DMS79 (cell line): ENCODE measurements at regions not wholly inside any gene's neighbourhood (a gene's known extent, or its start where the extent isn't known, plus 50 kb on each side); places are given as distances from the start of the nearest gene placed in this dataset.
"Not testable (repeated sequence)": the region's sequence is repeated elsewhere in the genome, so short reads cannot be mapped to it uniquely, and the experiment has no call there.

ENCODE experiments used
- DNase-seq: peaks from one replicate; lab custom pipeline; 2025; lab: John Stamatoyannopoulos, UW

DNA sequence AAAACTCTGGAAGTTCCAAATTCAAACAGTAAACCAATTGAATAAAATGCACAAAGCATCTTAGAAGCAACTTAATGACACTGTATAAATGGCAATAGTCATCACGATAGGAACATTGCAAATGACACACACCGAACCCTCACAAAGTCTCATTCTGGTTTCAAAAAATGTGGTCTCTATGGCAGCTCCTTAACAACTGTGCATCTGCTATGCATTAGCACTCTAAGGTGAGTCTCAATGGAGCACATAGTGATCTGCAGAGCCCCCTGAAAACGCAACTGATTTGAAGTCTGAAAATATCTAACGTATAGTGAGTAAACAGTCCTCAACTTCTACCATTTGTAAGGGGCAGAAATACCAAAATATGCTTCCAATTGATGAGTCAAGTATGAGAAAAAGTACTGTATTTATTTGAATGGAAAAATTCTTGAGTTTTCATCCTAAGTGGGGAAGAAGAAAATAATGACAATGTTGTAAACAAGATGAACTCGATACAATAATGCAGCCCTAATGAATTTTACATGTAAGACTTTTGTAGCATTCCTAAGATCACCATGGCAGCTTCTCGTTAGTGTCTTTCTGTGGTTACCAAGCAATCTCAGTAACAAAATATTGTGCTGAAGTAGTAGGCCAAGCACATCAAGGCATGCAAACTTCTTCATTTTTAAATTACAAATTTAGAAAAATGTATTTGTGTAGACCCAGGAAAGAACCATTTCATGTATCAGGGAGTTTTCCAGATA, 517.5 kb upstream of the FAM174A start:
- DNase-seq = no peak

GRCh38 chr5:100013305-100013704, 521.9 kb upstream of the FAM174A start:
- not testable (repeated sequence) for DNase-seq

DNA sequence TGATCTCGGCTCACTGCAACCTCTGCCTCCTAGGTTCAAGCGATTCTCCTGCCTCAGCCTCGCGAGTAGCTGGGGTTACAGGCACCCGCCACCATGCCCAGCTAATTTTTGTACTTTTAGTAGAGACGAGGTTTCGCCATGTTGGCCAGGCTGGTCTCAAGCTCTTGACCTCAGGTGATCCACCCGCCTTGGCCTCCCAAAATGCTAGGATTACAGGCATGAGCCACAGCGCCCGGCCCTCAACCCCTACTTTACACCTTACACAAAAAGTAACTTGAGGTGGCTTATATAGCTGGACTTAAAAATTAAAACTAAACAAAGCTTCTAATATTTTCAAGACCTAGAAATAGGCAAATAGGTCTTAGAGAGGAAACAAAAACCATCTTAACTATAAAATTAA, 524.0 kb upstream of the FAM174A start:
- not testable (repeated sequence) for DNase-seq

- DNase-seq = no peak
Observed at GRCh38 chr5:100004969-100005368, 530.2 kb upstream of the FAM174A start.

DNA sequence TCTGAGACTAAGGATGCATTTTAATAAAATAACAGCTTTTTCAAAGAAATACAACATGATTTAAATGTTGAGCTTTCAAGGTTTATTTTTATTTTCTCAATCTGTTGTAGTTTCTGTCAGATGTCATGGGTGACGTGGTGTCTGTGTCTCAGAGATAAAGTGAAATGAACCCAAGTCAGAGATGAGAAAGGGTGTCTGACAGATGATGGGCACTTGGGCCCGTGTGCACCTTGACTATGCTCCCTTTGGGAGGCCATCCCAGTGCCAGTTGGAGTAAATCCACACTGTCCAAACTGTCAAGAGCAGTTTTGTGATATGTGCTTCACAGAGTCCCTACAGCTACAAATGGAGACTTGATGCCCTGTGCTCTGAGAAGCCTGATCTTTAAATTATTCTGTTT, 536.9 kb upstream of the FAM174A start:
- DNase-seq = no peak

DNA sequence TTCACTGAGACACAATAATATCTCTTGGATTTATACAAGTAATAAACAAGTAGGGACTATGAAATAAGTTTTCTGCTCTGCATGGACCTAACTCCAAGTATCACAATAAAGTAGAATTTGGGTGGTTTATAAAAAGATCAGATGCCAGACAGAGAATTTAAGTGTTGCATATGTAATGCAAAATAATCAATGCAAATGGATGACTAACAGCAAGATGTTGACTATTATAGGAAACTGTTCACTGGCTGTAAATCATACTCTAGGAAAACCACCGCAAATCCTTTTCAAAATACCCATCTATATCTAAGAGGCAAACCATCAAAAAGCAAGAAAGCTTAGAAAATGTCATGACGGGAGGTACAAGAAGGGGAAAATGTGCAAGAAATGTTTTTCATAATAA, 539.8 kb upstream of the FAM174A start:
- no peak for DNase-seq

GRCh38 chr5:99973779-99974178, 561.4 kb upstream of the FAM174A start:
- DNase-seq = no peak

DNA sequence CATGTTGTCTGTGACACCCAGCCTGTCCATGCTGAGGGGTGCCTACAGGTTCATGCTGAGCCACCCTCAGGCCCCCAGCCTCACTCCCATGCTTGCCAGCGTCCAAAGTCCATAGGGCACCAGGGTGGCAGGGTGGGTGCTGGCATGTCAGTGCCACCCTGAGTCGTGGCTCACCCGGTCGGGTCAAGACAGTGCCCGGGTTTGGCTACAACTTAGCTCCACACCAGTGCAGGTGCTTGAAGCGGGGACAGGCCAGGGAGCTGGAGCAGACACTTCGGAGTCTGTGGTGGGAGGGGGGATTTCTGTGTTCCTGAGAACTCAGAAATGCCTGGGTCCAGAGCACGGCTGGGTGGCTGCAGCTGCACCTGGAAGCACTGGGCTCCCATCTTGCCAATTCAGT, 579.2 kb upstream of the FAM174A start:
- DNase-seq = no peak

- no peak for DNase-seq
Observed at GRCh38 chr5:99955006-99955405, 580.2 kb upstream of the FAM174A start.

DNA sequence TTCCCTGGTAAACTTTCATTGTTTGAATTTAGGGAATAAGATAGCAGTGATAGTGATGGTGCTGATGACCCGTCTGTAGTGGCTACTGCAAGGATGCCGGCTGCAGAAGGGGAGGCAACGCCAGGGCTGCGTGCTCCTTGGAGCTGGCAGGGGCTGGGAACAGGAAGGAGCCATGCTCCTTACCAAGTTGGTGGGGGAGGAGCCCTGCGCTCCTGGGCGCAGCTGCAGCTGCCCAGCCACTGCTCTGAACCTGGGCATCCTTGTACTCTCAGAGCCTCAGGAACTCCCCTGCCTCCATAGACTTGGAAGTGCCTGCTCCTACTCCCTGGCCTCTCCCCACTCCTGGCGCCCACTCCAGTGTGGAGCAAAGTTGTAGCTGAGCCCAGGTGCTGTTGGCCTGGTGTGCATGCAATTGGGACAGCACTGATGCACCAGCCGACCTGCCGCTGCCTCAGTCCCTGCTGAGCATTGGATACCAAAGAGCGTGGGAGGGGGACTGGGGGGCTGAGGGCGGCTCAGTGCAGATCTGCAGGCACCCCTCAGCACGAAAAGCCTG, 585.1 kb upstream of the FAM174A start:
- DNase-seq = no peak

DNA sequence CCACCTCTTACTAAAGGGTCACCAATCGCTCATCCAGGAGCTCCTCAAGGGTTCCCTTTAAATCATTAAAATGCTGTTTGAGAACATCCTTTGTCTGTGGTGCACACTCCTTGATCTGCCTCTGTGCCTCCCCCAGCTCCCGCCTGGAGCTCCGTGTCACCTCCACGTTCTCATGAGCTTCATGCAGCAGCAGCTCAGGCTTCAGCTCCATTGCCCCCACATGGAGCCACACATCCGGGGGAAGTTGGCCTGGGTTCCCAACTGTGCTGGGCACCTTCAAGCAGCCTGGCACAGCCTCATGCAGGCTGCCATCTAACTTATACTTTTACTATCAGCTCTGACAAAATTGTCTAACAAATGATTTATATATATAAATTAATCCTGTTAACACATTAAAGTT, 585.8 kb upstream of the FAM174A start:
- DNase-seq = no peak

GRCh38 chr5:99948850-99949249, 586.3 kb upstream of the FAM174A start:
- no peak for DNase-seq

- DNase-seq = no peak
Observed at GRCh38 chr5:99945478-99946442, 589.4 kb upstream of the FAM174A start.

GRCh38 chr5:99940540-99940939, 594.6 kb upstream of the FAM174A start:
- no peak for DNase-seq

- no peak for DNase-seq
Observed at GRCh38 chr5:99936911-99937310, 598.3 kb upstream of the FAM174A start.

DNA sequence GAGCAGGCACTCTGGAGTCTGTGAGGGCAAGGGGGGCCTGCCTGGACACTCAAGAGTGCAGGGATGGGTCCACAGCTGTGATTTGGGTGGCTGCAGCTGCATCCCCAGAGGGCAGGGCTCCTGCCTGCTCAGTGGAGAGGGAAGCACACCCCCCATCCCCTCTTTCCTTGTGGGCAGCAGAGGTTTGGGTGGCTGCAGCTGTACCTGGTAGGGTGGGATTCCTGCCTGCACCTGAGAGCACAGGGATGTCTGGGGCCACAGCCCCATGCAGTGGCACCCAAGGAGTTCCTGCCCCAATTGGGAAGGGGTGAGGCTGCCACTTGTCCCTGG, 605.4 kb upstream of the FAM174A start:
- DNase-seq = no peak

DNA sequence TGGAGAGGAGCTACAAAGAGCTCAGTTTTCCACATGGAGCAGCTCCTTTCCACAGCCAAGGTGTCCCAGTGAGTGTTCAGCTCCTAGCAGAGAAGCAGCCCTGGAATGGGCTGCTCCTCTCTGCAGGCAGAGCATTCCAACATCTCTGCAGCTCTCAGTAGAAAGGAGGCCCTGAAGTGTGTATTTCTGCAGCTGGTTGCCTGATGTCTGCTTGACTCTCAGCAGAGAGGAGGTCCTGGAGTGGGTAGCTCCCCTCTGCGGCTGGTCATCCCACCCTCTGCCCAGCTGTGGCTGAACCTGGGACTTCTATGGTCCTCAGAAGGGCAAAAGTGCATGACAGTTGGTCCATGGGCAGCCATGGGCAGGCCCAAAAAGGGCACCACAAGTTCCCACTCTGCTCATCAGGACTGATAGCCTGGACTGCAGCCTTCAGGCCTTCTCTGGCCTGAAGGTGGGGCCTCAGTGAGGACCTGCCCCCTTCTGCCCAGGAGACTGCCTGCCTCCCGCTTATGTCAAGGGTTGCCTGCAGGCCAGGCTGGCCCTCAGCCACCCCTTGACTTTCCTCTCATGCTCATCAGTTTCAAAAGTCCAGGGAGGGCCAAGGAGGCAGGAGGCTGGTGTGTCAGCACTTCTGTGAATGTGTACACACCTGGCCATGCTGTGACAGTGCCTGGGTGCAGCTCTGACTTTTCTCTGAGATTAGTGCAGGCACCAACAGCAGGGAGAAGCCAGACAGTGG, 605.9 kb upstream of the FAM174A start:
- DNase-seq = no peak

- DNase-seq = no peak
Observed at GRCh38 chr5:99928490-99928889, 606.7 kb upstream of the FAM174A start.

DNA sequence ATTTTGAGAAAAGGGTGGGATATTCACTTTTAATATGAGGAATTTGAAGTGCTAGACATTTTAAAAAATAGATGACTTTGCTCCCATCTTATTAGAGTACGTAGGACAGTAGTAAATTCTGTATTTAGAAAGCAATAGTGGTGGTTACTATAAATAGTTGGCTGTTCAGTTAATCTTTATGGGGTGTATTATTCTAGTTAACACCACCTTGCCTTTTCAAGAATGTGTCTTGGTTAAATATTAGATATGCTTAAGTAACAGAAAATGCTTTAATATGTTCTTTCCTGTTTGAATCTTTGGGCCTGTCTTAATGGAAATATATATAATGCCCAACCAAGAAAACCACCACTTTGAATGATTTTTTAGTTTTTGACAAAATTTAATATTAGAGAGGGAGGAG, 608.7 kb upstream of the FAM174A start:
- DNase-seq = no peak

DNA sequence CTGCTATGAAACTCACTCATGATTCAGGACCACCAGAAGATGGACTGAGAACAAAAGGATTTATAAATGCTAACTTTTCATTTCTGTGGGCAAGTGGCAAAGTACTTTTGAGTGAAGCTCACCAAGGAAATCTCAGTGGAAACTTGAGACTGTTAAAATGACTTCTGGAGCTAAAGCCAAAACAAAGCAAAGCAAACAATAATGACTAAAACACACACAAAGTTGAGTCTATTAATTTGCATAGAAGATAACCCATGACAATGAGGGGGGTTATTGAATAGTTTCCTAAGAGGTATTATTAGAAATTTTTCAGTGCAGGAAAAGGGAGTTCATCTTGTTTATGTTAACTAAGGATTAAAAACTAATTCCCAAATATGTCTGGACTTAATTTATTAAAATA, 612.8 kb upstream of the FAM174A start:
- DNase-seq = no peak

- no peak for DNase-seq
Observed at GRCh38 chr5:99911971-99912370, 623.2 kb upstream of the FAM174A start.

DNA sequence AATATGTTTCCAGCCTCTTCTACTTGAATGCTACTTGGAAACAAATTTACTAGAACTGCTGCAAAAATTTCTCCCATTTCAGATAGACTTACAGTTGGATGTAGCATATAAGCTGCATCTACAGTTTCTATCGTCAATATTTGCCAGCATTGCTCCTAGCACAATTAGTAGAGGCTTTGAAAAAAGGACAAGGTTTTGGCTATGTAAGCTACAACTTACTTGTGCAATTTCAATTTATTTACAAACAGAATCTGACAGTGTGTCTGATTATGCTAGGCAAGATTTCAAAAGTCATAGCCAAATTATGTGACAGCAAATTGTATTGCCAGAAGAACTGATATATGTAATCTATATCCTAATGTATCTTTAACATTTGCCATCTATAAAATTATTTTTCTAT, 628.4 kb upstream of the FAM174A start:
- DNase-seq = no peak
